ENCODE measurements at regions not wholly inside any gene's neighbourhood (a gene's known extent, or its start where the extent isn't known, plus 50 kb on each side); places are given as distances from the start of the nearest gene placed in this dataset.

- TF ChIP-seq, protein P1, sequence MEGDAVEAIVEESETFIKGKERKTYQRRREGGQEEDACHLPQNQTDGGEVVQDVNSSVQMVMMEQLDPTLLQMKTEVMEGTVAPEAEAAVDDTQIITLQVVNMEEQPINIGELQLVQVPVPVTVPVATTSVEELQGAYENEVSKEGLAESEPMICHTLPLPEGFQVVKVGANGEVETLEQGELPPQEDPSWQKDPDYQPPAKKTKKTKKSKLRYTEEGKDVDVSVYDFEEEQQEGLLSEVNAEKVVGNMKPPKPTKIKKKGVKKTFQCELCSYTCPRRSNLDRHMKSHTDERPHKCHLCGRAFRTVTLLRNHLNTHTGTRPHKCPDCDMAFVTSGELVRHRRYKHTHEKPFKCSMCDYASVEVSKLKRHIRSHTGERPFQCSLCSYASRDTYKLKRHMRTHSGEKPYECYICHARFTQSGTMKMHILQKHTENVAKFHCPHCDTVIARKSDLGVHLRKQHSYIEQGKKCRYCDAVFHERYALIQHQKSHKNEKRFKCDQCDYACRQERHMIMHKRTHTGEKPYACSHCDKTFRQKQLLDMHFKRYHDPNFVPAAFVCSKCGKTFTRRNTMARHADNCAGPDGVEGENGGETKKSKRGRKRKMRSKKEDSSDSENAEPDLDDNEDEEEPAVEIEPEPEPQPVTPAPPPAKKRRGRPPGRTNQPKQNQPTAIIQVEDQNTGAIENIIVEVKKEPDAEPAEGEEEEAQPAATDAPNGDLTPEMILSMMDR (conservative IDR thresholded peaks at IDR 0.05), result no peak
- no peaks in the 10 kb centered on the region for H3K9me3 Mint-ChIP-seq
- no peaks in the 10 kb centered on the region for H3K4me1 Mint-ChIP-seq (ENCODE audit: unreplicated experiment)
- H3K27ac Mint-ChIP-seq, result no peak overlapping the region
- no peaks in the 10 kb centered on the region for H3K36me3 Mint-ChIP-seq
- peaks cover 49% of the 10 kb centered on the region for H3K27me3 Mint-ChIP-seq
- no peak for DNase-seq (ENCODE audit: extremely low spot score, unreplicated experiment)
- H3K4me3 Mint-ChIP-seq, result no peak overlapping the region
Measured at GRCh38 chr10:35950701-35951100, 308.6 kb upstream of the FZD8 start.

DNA sequence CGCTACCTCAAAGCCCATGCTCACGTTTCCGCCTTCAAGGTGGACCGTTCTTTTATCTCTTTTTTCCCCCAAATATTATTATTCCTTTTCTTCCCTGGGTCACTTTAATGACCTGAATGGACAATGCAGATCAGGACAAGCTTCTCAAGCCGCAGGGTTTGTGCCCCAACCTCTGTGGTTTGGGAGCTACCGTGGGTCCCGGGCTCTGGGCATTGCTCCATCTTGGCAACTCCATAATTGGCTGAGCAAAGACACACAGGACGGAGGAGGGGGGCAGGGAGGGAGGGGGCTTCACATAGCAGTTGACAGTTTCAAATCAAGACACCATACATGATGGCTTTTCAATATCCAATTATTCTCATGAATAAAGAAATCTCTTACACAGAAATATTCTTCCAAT is 308.1 kb upstream of the FZD8 start:
- H3K27me3 Mint-ChIP-seq, result peaks cover 50% of the 10 kb centered on the region
- no peaks in the 10 kb centered on the region for H3K9me3 Mint-ChIP-seq
- no peaks in the 10 kb centered on the region for H3K36me3 Mint-ChIP-seq
- H3K4me3 Mint-ChIP-seq, result no peak overlapping the region
- TF ChIP-seq, protein P1 (conservative IDR thresholded peaks at IDR 0.05), result no peak
- no peaks in the 10 kb centered on the region for H3K4me1 Mint-ChIP-seq (ENCODE audit: unreplicated experiment)
- no peak overlapping the region for H3K27ac Mint-ChIP-seq
- no peak for DNase-seq (ENCODE audit: extremely low spot score, unreplicated experiment)

GRCh38 chr10:35949811-35950211 is 307.7 kb upstream of the FZD8 start:
- TF ChIP-seq, protein P1 (conservative IDR thresholded peaks at IDR 0.05), result no peak
- H3K4me3 Mint-ChIP-seq, result no peak overlapping the region
- H3K27ac Mint-ChIP-seq, result no peak overlapping the region
- H3K27me3 Mint-ChIP-seq, result peaks cover 53% of the 10 kb centered on the region
- DNase-seq (ENCODE audit: extremely low spot score, unreplicated experiment), result no peak
- H3K9me3 Mint-ChIP-seq, result no peaks in the 10 kb centered on the region
- H3K36me3 Mint-ChIP-seq, result no peaks in the 10 kb centered on the region
- H3K4me1 Mint-ChIP-seq (ENCODE audit: unreplicated experiment), result no peaks in the 10 kb centered on the region

DNA sequence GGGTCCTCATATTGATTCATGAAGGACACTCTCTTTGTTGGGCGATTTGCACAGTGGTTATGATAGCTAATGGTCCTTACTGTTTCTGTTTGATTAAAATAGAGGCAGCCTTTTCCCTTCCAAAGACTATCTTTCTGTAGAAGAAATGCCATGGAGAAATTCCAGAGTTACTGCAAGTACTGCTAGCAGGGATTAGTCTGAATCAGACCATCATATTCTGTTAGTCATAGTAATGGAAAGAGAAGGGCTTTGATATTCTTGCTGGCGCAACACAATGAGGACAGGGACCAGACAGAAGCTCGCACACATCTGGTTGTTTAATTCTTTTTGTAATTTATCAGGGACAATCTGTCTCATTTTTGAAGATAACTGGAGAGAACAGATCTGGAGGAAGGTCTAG is 304.5 kb upstream of the FZD8 start:
- Mint-ChIP-seq H3K4me1 (ENCODE audit: unreplicated experiment) (no peaks in the 10 kb centered on the region), H3K27me3 (peaks cover 50% of the 10 kb centered on the region), H3K27ac (no peak overlapping the region), H3K36me3 (no peaks in the 10 kb centered on the region), H3K9me3 (no peaks in the 10 kb centered on the region), H3K4me3 (no peak overlapping the region)
- TF ChIP-seq, protein P1 (conservative IDR thresholded peaks at IDR 0.05), result no peak
- DNase-seq (ENCODE audit: extremely low spot score, unreplicated experiment), result no peak

- Mint-ChIP-seq H3K4me1 (ENCODE audit: unreplicated experiment) (peaks cover 4% of the 10 kb centered on the region), H3K36me3 (peaks cover 3% of the 10 kb centered on the region), H3K27me3 (peaks cover 58% of the 10 kb centered on the region), H3K27ac (no peak overlapping the region), H3K9me3 (peaks cover 4% of the 10 kb centered on the region), H3K4me3 (no peak overlapping the region)
- TF ChIP-seq, protein P1 (conservative IDR thresholded peaks at IDR 0.05), result no peak
- no peak for DNase-seq (ENCODE audit: extremely low spot score, unreplicated experiment)
Measured at GRCh38 chr10:35942057-35942456, 300.0 kb upstream of the FZD8 start.

Data from type B pancreatic cell (in vitro differentiated cells).